ENCODE measurements at regions not wholly inside any gene's neighbourhood (a gene's known extent, or its start where the extent isn't known, plus 50 kb on each side); places are given as distances from the start of the nearest gene placed in this dataset.

DNA sequence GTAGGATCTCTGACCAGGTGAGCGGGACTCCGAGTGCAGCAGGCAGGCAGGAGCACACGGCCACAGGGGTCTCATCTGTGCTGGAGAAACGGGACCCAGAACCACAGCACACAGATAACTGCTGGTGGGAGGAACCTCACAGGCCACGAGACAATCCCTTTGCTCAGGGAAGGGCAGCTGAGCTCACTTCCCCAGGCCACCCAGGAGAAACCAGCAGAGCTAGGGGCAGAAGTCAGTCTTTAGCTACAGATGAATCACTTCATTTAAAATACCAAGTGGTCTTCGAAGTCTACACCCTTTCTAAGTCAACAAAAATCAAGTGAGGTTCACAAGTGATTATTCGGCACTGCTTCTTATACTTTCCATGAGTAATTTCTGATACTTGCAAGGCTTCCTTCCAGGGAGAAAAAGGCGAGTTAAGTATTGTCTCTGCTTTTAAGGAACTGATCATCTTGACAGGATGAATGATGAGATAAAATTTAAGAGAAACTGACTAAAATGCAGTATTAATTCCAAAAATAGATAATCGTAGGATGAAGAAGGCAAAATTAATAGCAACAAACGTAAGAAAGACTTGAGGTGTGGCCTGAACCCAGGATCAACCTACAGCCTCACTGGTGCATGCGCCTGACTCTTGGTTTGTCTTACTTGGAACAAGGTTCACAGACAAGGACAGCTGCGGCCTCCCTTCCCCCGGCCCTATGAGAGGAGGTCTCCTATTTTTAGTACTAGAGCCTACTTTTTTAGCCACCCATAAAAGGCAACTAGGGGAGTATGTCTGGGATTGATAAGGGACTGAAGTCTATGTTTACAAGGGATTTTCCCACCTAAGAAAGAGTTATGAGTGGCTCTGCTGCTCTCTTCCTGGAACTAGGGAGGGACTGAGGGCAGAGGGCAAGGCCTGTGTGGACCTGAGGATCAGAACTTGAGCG lies 233.6 kb downstream of the TTLL2 start (continued):
- TF ChIP-seq NR2C1 (IDR thresholded peaks at IDR 0.05) (no peak), NR2C1 (tag; IDR thresholded peaks at IDR 0.05) (peak; percentile 43; the same call in 1 of the 2 replicates), CBFA2T3 (IDR thresholded peaks at IDR 0.05) (peak; percentile 42; the same call in 1 of the 2 replicates), ZZZ3 (IDR thresholded peaks at IDR 0.05) (no peak), ZNF174 (CRISPR knock-in tag; IDR thresholded peaks at IDR 0.05) (no peak), ELF2 (CRISPR knock-in tag; IDR thresholded peaks at IDR 0.05) (no peak), ERF (CRISPR knock-in tag; IDR thresholded peaks at IDR 0.05) (no peak), ZNF589 (CRISPR knock-in tag; IDR thresholded peaks at IDR 0.05; ENCODE audit: low read depth) (no peak), ZNF707 (CRISPR knock-in tag; conservative IDR thresholded peaks at IDR 0.05) (no peak), ZNF263 (CRISPR knock-in tag; IDR thresholded peaks at IDR 0.05; ENCODE audit: borderline replicate concordance) (no peak), MEIS2 (IDR thresholded peaks at IDR 0.05; ENCODE audit: partially characterized antibody) (no peak), ZNF584 (CRISPR knock-in tag; IDR thresholded peaks at IDR 0.05; ENCODE audit: low read depth) (no peak), STAT5A (IDR thresholded peaks at IDR 0.05; ENCODE audit: borderline replicate concordance, low read length) (0 out of 2 replicates have a peak, but pooled peaks have one; percentile 8), POLR2AphosphoS5 (IDR thresholded peaks at IDR 0.05; ENCODE audit: control insufficient read depth, insufficient read depth, low read depth, low read length) (no peak), EHMT2 (IDR thresholded peaks at IDR 0.05) (no peak), E2F3 (CRISPR knock-in tag; IDR thresholded peaks at IDR 0.05) (no peak)
- TF ChIP-seq, protein P1, sequence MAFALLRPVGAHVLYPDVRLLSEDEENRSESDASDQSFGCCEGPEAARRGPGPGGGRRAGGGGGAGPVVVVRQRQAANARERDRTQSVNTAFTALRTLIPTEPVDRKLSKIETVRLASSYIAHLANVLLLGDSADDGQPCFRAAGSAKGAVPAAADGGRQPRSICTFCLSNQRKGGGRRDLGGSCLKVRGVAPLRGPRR (CRISPR knock-in tag; IDR thresholded peaks at IDR 0.05) = no peak
- TF ChIP-seq, protein P2, sequence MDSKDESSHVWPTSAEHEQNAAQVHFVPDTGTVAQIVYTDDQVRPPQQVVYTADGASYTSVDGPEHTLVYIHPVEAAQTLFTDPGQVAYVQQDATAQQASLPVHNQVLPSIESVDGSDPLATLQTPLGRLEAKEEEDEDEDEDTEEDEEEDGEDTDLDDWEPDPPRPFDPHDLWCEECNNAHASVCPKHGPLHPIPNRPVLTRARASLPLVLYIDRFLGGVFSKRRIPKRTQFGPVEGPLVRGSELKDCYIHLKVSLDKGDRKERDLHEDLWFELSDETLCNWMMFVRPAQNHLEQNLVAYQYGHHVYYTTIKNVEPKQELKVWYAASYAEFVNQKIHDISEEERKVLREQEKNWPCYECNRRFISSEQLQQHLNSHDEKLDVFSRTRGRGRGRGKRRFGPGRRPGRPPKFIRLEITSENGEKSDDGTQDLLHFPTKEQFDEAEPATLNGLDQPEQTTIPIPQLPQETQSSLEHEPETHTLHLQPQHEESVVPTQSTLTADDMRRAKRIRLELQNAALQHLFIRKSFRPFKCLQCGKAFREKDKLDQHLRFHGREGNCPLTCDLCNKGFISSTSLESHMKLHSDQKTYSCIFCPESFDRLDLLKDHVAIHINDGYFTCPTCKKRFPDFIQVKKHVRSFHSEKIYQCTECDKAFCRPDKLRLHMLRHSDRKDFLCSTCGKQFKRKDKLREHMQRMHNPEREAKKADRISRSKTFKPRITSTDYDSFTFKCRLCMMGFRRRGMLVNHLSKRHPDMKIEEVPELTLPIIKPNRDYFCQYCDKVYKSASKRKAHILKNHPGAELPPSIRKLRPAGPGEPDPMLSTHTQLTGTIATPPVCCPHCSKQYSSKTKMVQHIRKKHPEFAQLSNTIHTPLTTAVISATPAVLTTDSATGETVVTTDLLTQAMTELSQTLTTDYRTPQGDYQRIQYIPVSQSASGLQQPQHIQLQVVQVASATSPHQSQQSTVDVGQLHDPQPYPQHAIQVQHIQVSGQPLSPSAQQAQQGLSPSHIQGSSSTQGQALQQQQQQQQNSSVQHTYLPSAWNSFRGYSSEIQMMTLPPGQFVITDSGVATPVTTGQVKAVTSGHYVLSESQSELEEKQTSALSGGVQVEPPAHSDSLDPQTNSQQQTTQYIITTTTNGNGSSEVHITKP (IDR thresholded peaks at IDR 0.05; ENCODE audit: partially characterized antibody) = no peak
